ENCODE measurements at regions not wholly inside any gene's neighbourhood (a gene's known extent, or its start where the extent isn't known, plus 50 kb on each side); places are given as distances from the start of the nearest gene placed in this dataset.
A peak's percentile ranks its signal among the peaks of the same experiment; 100 is the strongest.
"Not testable (repeated sequence)": the region's sequence is repeated elsewhere in the genome, so short reads cannot be mapped to it uniquely, and the experiment has no call there.

- Histone ChIP-seq H3K4me3 (ENCODE audit: low read length) (peak overlapping the region; percentile 19; the same call in 1 of the 2 replicates), H4K20me1 (ENCODE audit: insufficient read depth, low read length) (no peaks in the 10 kb centered on the region), H3K9me3 (ENCODE audit: insufficient read depth, low read length) (peaks cover 38% of the 10 kb centered on the region; the same call in 1 of the 2 replicates), H3K36me3 (replicated peaks; ENCODE audit: low read depth, low read length) (peaks cover 41% of the 10 kb centered on the region), H3K4me2 (ENCODE audit: low read length) (peak overlapping the region; percentile 64), H2AFZ (ENCODE audit: low read depth, low read length) (peak overlapping the region; percentile 69), H3K9ac (ENCODE audit: low read length) (peak overlapping the region; percentile 45), H3K79me2 (ENCODE audit: low read length) (no peaks in the 10 kb centered on the region), H3K4me1 (ENCODE audit: low read length) (peaks cover 44% of the 10 kb centered on the region), H3K27ac (ENCODE audit: low read length) (peak overlapping the region; percentile 82), H3K27me3 (ENCODE audit: low read depth, low read length) (no peaks in the 10 kb centered on the region)
- TF ChIP-seq CTCF (IDR thresholded peaks at IDR 0.05; ENCODE audit: low read depth, low read length) (no peak), EZH2phosphoT487 (IDR thresholded peaks at IDR 0.05; ENCODE audit: low read depth) (no peak)
Measured at GRCh38 chr4:12116009-12116552, 687.4 kb upstream of the HS3ST1 start.

- no peak for TF ChIP-seq EZH2phosphoT487 (IDR thresholded peaks at IDR 0.05; ENCODE audit: low read depth)
- no peak for TF ChIP-seq CTCF (IDR thresholded peaks at IDR 0.05; ENCODE audit: low read depth, low read length)
- Histone ChIP-seq H3K27ac (ENCODE audit: low read length) (no peak overlapping the region), H3K27me3 (ENCODE audit: low read depth, low read length) (no peaks in the 10 kb centered on the region), H3K4me2 (ENCODE audit: low read length) (no peak overlapping the region), H3K4me1 (ENCODE audit: low read length) (peaks cover 2% of the 10 kb centered on the region), H3K79me2 (ENCODE audit: low read length) (no peaks in the 10 kb centered on the region), H2AFZ (ENCODE audit: low read depth, low read length) (no peak overlapping the region), H4K20me1 (ENCODE audit: insufficient read depth, low read length) (no peaks in the 10 kb centered on the region), H3K36me3 (replicated peaks; ENCODE audit: low read depth, low read length) (peaks cover 14% of the 10 kb centered on the region), H3K4me3 (ENCODE audit: low read length) (no peak overlapping the region), H3K9me3 (ENCODE audit: insufficient read depth, low read length) (peaks cover 22% of the 10 kb centered on the region; the same call in 1 of the 2 replicates), H3K9ac (ENCODE audit: low read length) (no peak overlapping the region)
Measured at GRCh38 chr4:12110627-12111026, 681.9 kb upstream of the HS3ST1 start.

GRCh38 chr4:12109056-12109455 lies 680.4 kb upstream of the HS3ST1 start:
- not testable (repeated sequence) for H3K36me3 ChIP-seq (replicated peaks; ENCODE audit: low read depth, low read length); H3K27me3 ChIP-seq (ENCODE audit: low read depth, low read length); H3K4me1 ChIP-seq (ENCODE audit: low read length); H2AFZ ChIP-seq (ENCODE audit: low read depth, low read length); H3K4me2 ChIP-seq (ENCODE audit: low read length); H3K4me3 ChIP-seq (ENCODE audit: low read length); H3K79me2 ChIP-seq (ENCODE audit: low read length); H3K9ac ChIP-seq (ENCODE audit: low read length); H4K20me1 ChIP-seq (ENCODE audit: insufficient read depth, low read length); H3K27ac ChIP-seq (ENCODE audit: low read length)
- H3K9me3 ChIP-seq (ENCODE audit: insufficient read depth, low read length) = peaks cover 15% of the 10 kb centered on the region; the same call in 1 of the 2 replicates

GRCh38 chr4:12105519-12105918 lies 676.8 kb upstream of the HS3ST1 start:
- no peak for TF ChIP-seq EZH2phosphoT487 (IDR thresholded peaks at IDR 0.05; ENCODE audit: low read depth)
- TF ChIP-seq CTCF (IDR thresholded peaks at IDR 0.05; ENCODE audit: low read depth, low read length) = no peak
- Histone ChIP-seq H3K4me1 (ENCODE audit: low read length) (no peaks in the 10 kb centered on the region), H3K9ac (ENCODE audit: low read length) (no peak overlapping the region), H3K27me3 (ENCODE audit: low read depth, low read length) (no peaks in the 10 kb centered on the region), H3K36me3 (replicated peaks; ENCODE audit: low read depth, low read length) (no peaks in the 10 kb centered on the region), H3K27ac (ENCODE audit: low read length) (no peak overlapping the region), H3K4me3 (ENCODE audit: low read length) (no peak overlapping the region), H4K20me1 (ENCODE audit: insufficient read depth, low read length) (no peaks in the 10 kb centered on the region), H3K9me3 (ENCODE audit: insufficient read depth, low read length) (no peaks in the 10 kb centered on the region), H2AFZ (ENCODE audit: low read depth, low read length) (no peak overlapping the region), H3K79me2 (ENCODE audit: low read length) (no peaks in the 10 kb centered on the region), H3K4me2 (ENCODE audit: low read length) (no peak overlapping the region)

- not testable (repeated sequence) for H3K27ac ChIP-seq (ENCODE audit: low read length); H3K79me2 ChIP-seq (ENCODE audit: low read length); H2AFZ ChIP-seq (ENCODE audit: low read depth, low read length); H3K27me3 ChIP-seq (ENCODE audit: low read depth, low read length); H3K36me3 ChIP-seq (replicated peaks; ENCODE audit: low read depth, low read length); H4K20me1 ChIP-seq (ENCODE audit: insufficient read depth, low read length); H3K4me1 ChIP-seq (ENCODE audit: low read length); H3K4me3 ChIP-seq (ENCODE audit: low read length); H3K9ac ChIP-seq (ENCODE audit: low read length); H3K9me3 ChIP-seq (ENCODE audit: insufficient read depth, low read length); H3K4me2 ChIP-seq (ENCODE audit: low read length)
Measured at GRCh38 chr4:12089920-12090319, 661.2 kb upstream of the HS3ST1 start.
